ENCODE measurements at regions not wholly inside any gene's neighbourhood (a gene's known extent, or its start where the extent isn't known, plus 50 kb on each side); places are given as distances from the start of the nearest gene placed in this dataset.

DNA sequence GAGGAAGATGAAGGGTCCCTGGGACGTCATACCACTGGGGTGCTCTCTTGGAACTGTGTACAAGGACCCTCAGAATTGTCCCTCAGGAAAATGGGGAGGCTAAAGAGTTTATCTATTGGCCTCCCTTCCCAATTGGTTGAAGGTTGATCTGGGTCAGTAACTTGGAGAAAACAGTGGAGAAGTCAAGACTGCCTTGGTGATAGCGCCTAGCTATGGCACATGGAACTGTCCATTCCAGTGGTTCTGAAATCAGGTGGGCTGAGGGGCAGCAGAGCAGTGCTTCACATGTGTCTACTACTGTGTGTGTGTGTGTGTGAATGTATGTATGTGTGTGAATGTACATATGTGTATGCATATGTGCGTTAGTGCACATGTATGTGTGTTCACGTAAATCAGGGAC, 316.1 kb downstream of the AACS start (continued):
- TF ChIP-seq SP2 (IDR thresholded peaks at IDR 0.05; ENCODE audit: low read length) (no peak), NRF1 (IDR thresholded peaks at IDR 0.05; ENCODE audit: low read depth, low read length) (no peak), SIX5 (IDR thresholded peaks at IDR 0.05; ENCODE audit: low read depth, low read length) (no peak), SIN3A (conservative IDR thresholded peaks at IDR 0.05 in 1 of 2, IDR thresholded peaks at IDR 0.05 in 1 of 2; ENCODE audit: low read depth in 1 of 2, low read length in 2 of 2) (no peak), TEAD4 (IDR thresholded peaks at IDR 0.05; ENCODE audit: low read depth, low read length) (no peak)
